Keratinocyte (primary cell): ENCODE measurements at regions not wholly inside any gene's neighbourhood (a gene's known extent, or its start where the extent isn't known, plus 50 kb on each side); places are given as distances from the start of the nearest gene placed in this dataset.

ENCODE experiments used
- EZH2 ChIP-seq: IDR thresholded peaks from one replicate; pipeline ENCODE4 v1.6.1; 2012; ENCODE audit warnings: inconsistent platforms, mild to moderate bottlenecking, low read length, moderate library complexity
- TF ChIP-seq, protein P1 (sequence below), 3 experiments: IDR thresholded peaks in 1 of 3; conservative IDR thresholded peaks in 1 of 3; optimal IDR thresholded peaks in 1 of 3; 2 replicates in 2 of 3; 3 replicates in 1 of 3; pipeline versions ENCODE3 to v1.5.1; 2011; ENCODE audit warnings: low read length in 3 of 3, mild to moderate bottlenecking in 3 of 3, moderate library complexity in 2 of 3, control low read depth in 1 of 3, inconsistent platforms in 1 of 3; ENCODE audit not compliant: insufficient read depth in 2 of 3; ENCODE audit errors: extremely low read depth in 1 of 3

- TF ChIP-seq, protein P1, sequence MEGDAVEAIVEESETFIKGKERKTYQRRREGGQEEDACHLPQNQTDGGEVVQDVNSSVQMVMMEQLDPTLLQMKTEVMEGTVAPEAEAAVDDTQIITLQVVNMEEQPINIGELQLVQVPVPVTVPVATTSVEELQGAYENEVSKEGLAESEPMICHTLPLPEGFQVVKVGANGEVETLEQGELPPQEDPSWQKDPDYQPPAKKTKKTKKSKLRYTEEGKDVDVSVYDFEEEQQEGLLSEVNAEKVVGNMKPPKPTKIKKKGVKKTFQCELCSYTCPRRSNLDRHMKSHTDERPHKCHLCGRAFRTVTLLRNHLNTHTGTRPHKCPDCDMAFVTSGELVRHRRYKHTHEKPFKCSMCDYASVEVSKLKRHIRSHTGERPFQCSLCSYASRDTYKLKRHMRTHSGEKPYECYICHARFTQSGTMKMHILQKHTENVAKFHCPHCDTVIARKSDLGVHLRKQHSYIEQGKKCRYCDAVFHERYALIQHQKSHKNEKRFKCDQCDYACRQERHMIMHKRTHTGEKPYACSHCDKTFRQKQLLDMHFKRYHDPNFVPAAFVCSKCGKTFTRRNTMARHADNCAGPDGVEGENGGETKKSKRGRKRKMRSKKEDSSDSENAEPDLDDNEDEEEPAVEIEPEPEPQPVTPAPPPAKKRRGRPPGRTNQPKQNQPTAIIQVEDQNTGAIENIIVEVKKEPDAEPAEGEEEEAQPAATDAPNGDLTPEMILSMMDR (optimal IDR thresholded peaks at IDR 0.05 in 1 of 3, IDR thresholded peaks at IDR 0.05 in 1 of 3, conservative IDR thresholded peaks at IDR 0.05 in 1 of 3; ENCODE audit: extremely low read depth in 1 of 3, insufficient read depth in 2 of 3, low read length in 3 of 3), result no peak
- TF ChIP-seq EZH2, result no peak
Observed at GRCh38 chr10:7025296-7025695, 385.5 kb downstream of the SFMBT2 start.
